ENCODE measurements at regions not wholly inside any gene's neighbourhood (a gene's known extent, or its start where the extent isn't known, plus 50 kb on each side); places are given as distances from the start of the nearest gene placed in this dataset.
A peak's percentile ranks its signal among the peaks of the same experiment; 100 is the strongest.
"Not testable (repeated sequence)": the region's sequence is repeated elsewhere in the genome, so short reads cannot be mapped to it uniquely, and the experiment has no call there.

GRCh38 chr3:171974986-171975837 lies 64.2 kb upstream of the FNDC3B start:
- H3K27me3 Mint-ChIP-seq (ENCODE audit: low read depth), result peaks cover 8% of the 10 kb centered on the region
- H3K4me1 Mint-ChIP-seq (ENCODE audit: low read depth), result peaks cover 4% of the 10 kb centered on the region
- H3K27ac Mint-ChIP-seq, result no peak overlapping the region
- CTCF ChIA-PET, result no interaction called here
- ATAC-seq, result no peak
- no peak overlapping the region for H3K4me3 Mint-ChIP-seq
- DNase-seq, result no peak
- no peaks in the 10 kb centered on the region for H3K36me3 Mint-ChIP-seq (ENCODE audit: low read depth)
- no peaks in the 10 kb centered on the region for H3K9me3 Mint-ChIP-seq (ENCODE audit: insufficient read depth)
- POLR2A ChIA-PET, result no interaction called here

GRCh38 chr3:171976526-171976925 lies 62.9 kb upstream of the FNDC3B start:
- ATAC-seq, result no peak
- Mint-ChIP-seq H3K27ac (no peak overlapping the region), H3K27me3 (ENCODE audit: low read depth) (peaks cover 6% of the 10 kb centered on the region), H3K4me3 (no peak overlapping the region), H3K36me3 (ENCODE audit: low read depth) (no peaks in the 10 kb centered on the region), H3K9me3 (ENCODE audit: insufficient read depth) (no peaks in the 10 kb centered on the region), H3K4me1 (ENCODE audit: low read depth) (peaks cover 13% of the 10 kb centered on the region)
- ChIA-PET POLR2A (no interaction called here), CTCF (no interaction called here)
- no peak for DNase-seq

GRCh38 chr3:171977441-171977840 lies 61.9 kb upstream of the FNDC3B start:
- H3K9me3 Mint-ChIP-seq (ENCODE audit: insufficient read depth), result no peaks in the 10 kb centered on the region
- ChIA-PET CTCF (interaction anchor here (0.8 kb wide), 1 partner anchor 812 kb away, joined by 3 read pairs; no protein-coding TSS in a partner anchor), POLR2A (no interaction called here)
- no peak overlapping the region for H3K4me3 Mint-ChIP-seq
- H3K4me1 Mint-ChIP-seq (ENCODE audit: low read depth), result peaks cover 13% of the 10 kb centered on the region
- ATAC-seq (no peak), DNase-seq (no peak)
- H3K36me3 Mint-ChIP-seq (ENCODE audit: low read depth), result no peaks in the 10 kb centered on the region
- H3K27me3 Mint-ChIP-seq (ENCODE audit: low read depth), result peaks cover 5% of the 10 kb centered on the region
- no peak overlapping the region for H3K27ac Mint-ChIP-seq

- ChIA-PET POLR2A (no interaction called here), CTCF (interaction anchor here (0.8 kb wide), 1 partner anchor 812 kb away, joined by 3 read pairs; no protein-coding TSS in a partner anchor)
- DNase-seq (no peak), ATAC-seq (no peak)
- no peaks in the 10 kb centered on the region for H3K9me3 Mint-ChIP-seq (ENCODE audit: insufficient read depth)
- peaks cover 5% of the 10 kb centered on the region for H3K27me3 Mint-ChIP-seq (ENCODE audit: low read depth)
- no peak overlapping the region for H3K27ac Mint-ChIP-seq
- H3K36me3 Mint-ChIP-seq (ENCODE audit: low read depth), result no peaks in the 10 kb centered on the region
- peaks cover 13% of the 10 kb centered on the region for H3K4me1 Mint-ChIP-seq (ENCODE audit: low read depth)
- no peak overlapping the region for H3K4me3 Mint-ChIP-seq
Measured at GRCh38 chr3:171977860-171978259, 61.5 kb upstream of the FNDC3B start.

- Mint-ChIP-seq H3K4me3 (no peak overlapping the region), H3K4me1 (ENCODE audit: low read depth) (peaks cover 13% of the 10 kb centered on the region), H3K36me3 (ENCODE audit: low read depth) (no peaks in the 10 kb centered on the region), H3K27me3 (ENCODE audit: low read depth) (peaks cover 3% of the 10 kb centered on the region), H3K27ac (no peak overlapping the region), H3K9me3 (ENCODE audit: insufficient read depth) (no peaks in the 10 kb centered on the region)
- CTCF ChIA-PET, result interaction anchor here (0.8 to 1.0 kb wide), 2 partner anchors 354 to 812 kb away, joined by 3 read pairs; no protein-coding TSS in a partner anchor
- no peak for DNase-seq
- POLR2A ChIA-PET, result no interaction called here
- ATAC-seq, result no peak
Measured at GRCh38 chr3:171978390-171978789, 61.0 kb upstream of the FNDC3B start.

GRCh38 chr3:171979081-171979480 lies 60.3 kb upstream of the FNDC3B start:
- POLR2A ChIA-PET, result no interaction called here
- no peaks in the 10 kb centered on the region for H3K9me3 Mint-ChIP-seq (ENCODE audit: insufficient read depth)

GRCh38 chr3:171980578-171981270 lies 58.7 kb upstream of the FNDC3B start:
- H3K27me3 Mint-ChIP-seq (ENCODE audit: low read depth), result peaks cover 4% of the 10 kb centered on the region
- no peak overlapping the region for H3K4me3 Mint-ChIP-seq
- POLR2A ChIA-PET, result no interaction called here
- CTCF ChIA-PET, result no interaction called here
- H3K4me1 Mint-ChIP-seq (ENCODE audit: low read depth), result peaks cover 13% of the 10 kb centered on the region
- ATAC-seq (peak; percentile 53), DNase-seq (no peak)
- no peak overlapping the region for H3K27ac Mint-ChIP-seq
- H3K9me3 Mint-ChIP-seq (ENCODE audit: insufficient read depth), result no peaks in the 10 kb centered on the region
- no peaks in the 10 kb centered on the region for H3K36me3 Mint-ChIP-seq (ENCODE audit: low read depth)

More at GRCh38 chr3:171979081-171979480, 60.3 kb upstream of the FNDC3B start:
- Mint-ChIP-seq H3K27me3 (ENCODE audit: low read depth) (peaks cover 2% of the 10 kb centered on the region), H3K4me3 (no peak overlapping the region), H3K27ac (no peak overlapping the region), H3K4me1 (ENCODE audit: low read depth) (peaks cover 13% of the 10 kb centered on the region), H3K36me3 (ENCODE audit: low read depth) (no peaks in the 10 kb centered on the region)
- CTCF ChIA-PET, result interaction anchor here (1.0 kb wide), 1 partner anchor 354 kb away, joined by 3 read pairs; no protein-coding TSS in a partner anchor
- ATAC-seq (no peak), DNase-seq (no peak)

- H3K27ac Mint-ChIP-seq, result no peak overlapping the region
- no peaks in the 10 kb centered on the region for H3K9me3 Mint-ChIP-seq (ENCODE audit: insufficient read depth)
- no peaks in the 10 kb centered on the region for H3K36me3 Mint-ChIP-seq (ENCODE audit: low read depth)
- H3K4me1 Mint-ChIP-seq (ENCODE audit: low read depth), result peaks cover 14% of the 10 kb centered on the region
- no peak for DNase-seq
- ChIA-PET CTCF (no interaction called here), POLR2A (no interaction called here)
- H3K27me3 Mint-ChIP-seq (ENCODE audit: low read depth), result peaks cover 6% of the 10 kb centered on the region
- ATAC-seq, result no peak
- H3K4me3 Mint-ChIP-seq, result no peak overlapping the region
Measured at GRCh38 chr3:171981271-171981605, 58.1 kb upstream of the FNDC3B start.

GRCh38 chr3:171982828-171983227 lies 56.5 kb upstream of the FNDC3B start:
- POLR2A ChIA-PET, result no interaction called here

GRCh38 chr3:171983685-171984084 lies 55.7 kb upstream of the FNDC3B start:
- H3K36me3 Mint-ChIP-seq (ENCODE audit: low read depth); POLR2A ChIA-PET; H3K27me3 Mint-ChIP-seq (ENCODE audit: low read depth); H3K9me3 Mint-ChIP-seq (ENCODE audit: insufficient read depth); CTCF ChIA-PET; DNase-seq; H3K4me3 Mint-ChIP-seq; H3K27ac Mint-ChIP-seq; ATAC-seq: not testable (repeated sequence)
- H3K4me1 Mint-ChIP-seq (ENCODE audit: low read depth), result peaks cover 16% of the 10 kb centered on the region

More at GRCh38 chr3:171982828-171983227, 56.5 kb upstream of the FNDC3B start:
- DNase-seq (no peak), ATAC-seq (no peak)
- Mint-ChIP-seq H3K27ac (no peak overlapping the region), H3K36me3 (ENCODE audit: low read depth) (no peaks in the 10 kb centered on the region), H3K4me1 (ENCODE audit: low read depth) (peaks cover 19% of the 10 kb centered on the region), H3K4me3 (no peak overlapping the region), H3K9me3 (ENCODE audit: insufficient read depth) (no peaks in the 10 kb centered on the region), H3K27me3 (ENCODE audit: low read depth) (peaks cover 6% of the 10 kb centered on the region)
- CTCF ChIA-PET, result no interaction called here

- POLR2A ChIA-PET, result no interaction called here
- H3K9me3 Mint-ChIP-seq (ENCODE audit: insufficient read depth), result no peaks in the 10 kb centered on the region
- H3K4me3 Mint-ChIP-seq, result no peak overlapping the region
- H3K27ac Mint-ChIP-seq, result no peak overlapping the region
- ATAC-seq (no peak), DNase-seq (no peak)
- CTCF ChIA-PET, result no interaction called here
- H3K36me3 Mint-ChIP-seq (ENCODE audit: low read depth), result no peaks in the 10 kb centered on the region
- H3K27me3 Mint-ChIP-seq (ENCODE audit: low read depth), result peaks cover 6% of the 10 kb centered on the region
- H3K4me1 Mint-ChIP-seq (ENCODE audit: low read depth), result peaks cover 16% of the 10 kb centered on the region
Measured at GRCh38 chr3:171984883-171985282, 54.5 kb upstream of the FNDC3B start.

- CTCF ChIA-PET, result no interaction called here
- peaks cover 6% of the 10 kb centered on the region for H3K27me3 Mint-ChIP-seq (ENCODE audit: low read depth)
- no peak for DNase-seq
Measured at GRCh38 chr3:171986176-171986575, 53.2 kb upstream of the FNDC3B start.

More at GRCh38 chr3:171986176-171986575, 53.2 kb upstream of the FNDC3B start:
- no peaks in the 10 kb centered on the region for H3K9me3 Mint-ChIP-seq (ENCODE audit: insufficient read depth)
- no peaks in the 10 kb centered on the region for H3K36me3 Mint-ChIP-seq (ENCODE audit: low read depth)
- no peak overlapping the region for H3K4me3 Mint-ChIP-seq
- peaks cover 8% of the 10 kb centered on the region for H3K4me1 Mint-ChIP-seq (ENCODE audit: low read depth)
- POLR2A ChIA-PET, result no interaction called here
- H3K27ac Mint-ChIP-seq, result no peak overlapping the region
- no peak for ATAC-seq

All from activated CD8-positive, alpha-beta T cell treated with anti-CD3 and anti-CD28 coated beads, Interleukin-2, amount 10 ng/mL, durations not matched to agents 7 days and 5 days (primary cell).